ENCODE measurements at regions not wholly inside any gene's neighbourhood (a gene's known extent, or its start where the extent isn't known, plus 50 kb on each side); places are given as distances from the start of the nearest gene placed in this dataset.

- H2BK15ac ChIP-seq (ENCODE audit: low read length), result no peak overlapping the region
- H3K23ac ChIP-seq (ENCODE audit: insufficient read length), result peak overlapping the region; percentile 12
- no peak for DNase-seq (ENCODE audit: low read depth in 1 of 2, low spot score in 2 of 2)
- POLR2A ChIA-PET (ENCODE audit: partially characterized antibody), result no interaction called here
- 92% methylated on average over 1 of the region's 1 CpG; no CpG with 5 or more reads in 1 of the 2 experiments for WGBS, 2 experiments (ENCODE audit: extremely low coverage in 1 of 2, insufficient coverage in 1 of 2, insufficient read length in 1 of 2, insufficient replicate concordance in 2 of 2, low coverage in 1 of 2, low lambda C conversion rate in 2 of 2, missing lambda C conversion rate in 1 of 2)
- no peak overlapping the region for H4K8ac ChIP-seq (ENCODE audit: extremely low read depth, insufficient read depth, low read length)
- H3K18ac ChIP-seq (ENCODE audit: extremely low read depth, low read length), result no peak overlapping the region
- H2BK12ac ChIP-seq (ENCODE audit: low read depth, low read length), result no peak overlapping the region
- H3K56ac ChIP-seq (replicated peaks; ENCODE audit: insufficient read length, low read depth, low read length), result no peak overlapping the region
- H3K27ac ChIP-seq (ENCODE audit: low read depth, low read length), result no peak overlapping the region
- H4K5ac ChIP-seq (ENCODE audit: insufficient read length, low read depth, low read length), result no peak overlapping the region
- H3K9ac ChIP-seq (replicated peaks in 1 of 4; ENCODE audit: extremely low read depth in 1 of 4, low read depth in 3 of 4, low read length in 3 of 4), result no peak overlapping the region
- no peaks in the 10 kb centered on the region for H3K23me2 ChIP-seq (ENCODE audit: low read depth, low read length)
- no peaks in the 10 kb centered on the region for H3K79me1 ChIP-seq (ENCODE audit: low read depth, low read length)
- no peak overlapping the region for H3K4me2 ChIP-seq (ENCODE audit: insufficient read depth in 1 of 2, low read depth in 2 of 2, low read length in 2 of 2)
- CTCF ChIA-PET (ENCODE audit: partially characterized antibody), result interaction anchor here (0.6 to 0.9 kb wide), 3 partner anchors 13 to 829 kb away, joined by 3 read pairs; no protein-coding TSS in a partner anchor
- H3K9me3 ChIP-seq (ENCODE audit: insufficient read depth in 2 of 2, low read depth in 1 of 2, low read length in 1 of 2), result peaks cover 0 to 5% of the 10 kb centered on the region in 2 experiments; a peak in 1 of 4 replicates
- no peak overlapping the region for H3K4me3 ChIP-seq (ENCODE audit: extremely low read depth in 1 of 4, insufficient read depth in 2 of 4, low read depth in 3 of 4, low read length in 4 of 4)
- H3K14ac ChIP-seq (ENCODE audit: insufficient read length), result no peak overlapping the region
- H3K79me2 ChIP-seq (ENCODE audit: control insufficient read depth in 1 of 2, insufficient read depth in 2 of 2, low read length in 2 of 2), result no peaks in the 10 kb centered on the region
- H2AFZ ChIP-seq (ENCODE audit: low read length), result no peak overlapping the region
- no peak overlapping the region for H2AK5ac ChIP-seq (ENCODE audit: low read depth, low read length)
- no peak overlapping the region for H2BK5ac ChIP-seq (ENCODE audit: low read depth, low read length)
- H3K27me3 ChIP-seq (replicated peaks in 1 of 4; ENCODE audit: control insufficient read depth in 3 of 4, extremely low read depth in 1 of 4, insufficient read depth in 3 of 4, low read length in 3 of 4), result no peaks in the 10 kb centered on the region
- FAIRE-seq, result no peak
- no peak overlapping the region for H4K91ac ChIP-seq (replicated peaks; ENCODE audit: insufficient read length, low read length)
- no peaks in the 10 kb centered on the region for H3K36me3 ChIP-seq (ENCODE audit: control insufficient read depth in 2 of 4, insufficient read depth in 4 of 4, low read length in 3 of 4)
- H3K4me1 ChIP-seq (replicated peaks in 1 of 4; ENCODE audit: control insufficient read depth in 3 of 4, insufficient read depth in 4 of 4, low read length in 3 of 4), result no peaks in the 10 kb centered on the region
- no peaks in the 10 kb centered on the region for H4K20me1 ChIP-seq (replicated peaks in 1 of 2; ENCODE audit: control insufficient read depth in 1 of 2, insufficient read depth in 2 of 2, low read length in 2 of 2)
- no peak overlapping the region for H2BK120ac ChIP-seq (replicated peaks; ENCODE audit: low read depth, low read length)
- H2BK20ac ChIP-seq (ENCODE audit: low read length), result no peak overlapping the region
- no peak overlapping the region for H3K4ac ChIP-seq (replicated peaks; ENCODE audit: insufficient read length, low read depth, low read length)
- TF ChIP-seq KDM4A (IDR thresholded peaks at IDR 0.05; ENCODE audit: low read depth, low read length, severe bottlenecking) (no peak), RFX5 (IDR thresholded peaks at IDR 0.05; ENCODE audit: borderline replicate concordance, low read depth, low read length) (no peak), USF2 (IDR thresholded peaks at IDR 0.05; ENCODE audit: low read length) (no peak), POU5F1 (IDR thresholded peaks at IDR 0.05; ENCODE audit: low read depth, low read length) (no peak), MAFK (IDR thresholded peaks at IDR 0.05; ENCODE audit: low read depth, low read length) (no peak), SIX5 (IDR thresholded peaks at IDR 0.05; ENCODE audit: low read depth, low read length) (no peak), JUND (IDR thresholded peaks at IDR 0.05; ENCODE audit: low read length) (no peak)
These were observed 323.7 kb upstream of the RPS23 start for GRCh38 chr5:82601861-82602260.

All from H1 (cell line).